HCT116 (cell line): ENCODE measurements at regions not wholly inside any gene's neighbourhood (a gene's known extent, or its start where the extent isn't known, plus 50 kb on each side); places are given as distances from the start of the nearest gene placed in this dataset.

ENCODE experiments used
- ATAC-seq: fragments of 200-7000 bp; cut with Tn5 transposase; 2 replicates; pipeline ENCODE4 v1.9.1; 2020; ENCODE audit warnings: mild to moderate bottlenecking, moderate library complexity
- BruUV-seq: library from RNA; stranded (reverse); fragments of 400-500 nt; replicated peaks from 2 replicates; lab custom pipeline; 2021; lab: Mats Ljungman, UMichigan
- CTCF ChIA-PET: fragments of 300-600 bp; sonication (Branson Sonifier 250); formaldehyde crosslinking; loops from one replicate; lab custom pipeline; 2021; ENCODE audit warnings: antibody characterized with exemption; lab: Charles Lee
- POLR2A ChIA-PET: fragments of 300-600, 350-600 bp; sonication (Branson Sonifier 250); formaldehyde crosslinking; loops from one replicate; lab custom pipeline; 2021; ENCODE audit warnings: antibody characterized with exemption; lab: Charles Lee
- RAD21 ChIA-PET, 2 experiments: fragments of 300-600 bp; sonication (Branson Sonifier 250); formaldehyde crosslinking; loops; one replicate each; lab custom pipeline; 2023; ENCODE audit warnings: low total read pairs in 2 of 2; ENCODE audit not compliant: uncharacterized antibody in 2 of 2, unreplicated experiment in 2 of 2, low non-redundant PET in 1 of 2; lab: Charles Lee
- DNase-seq: peaks from one replicate; pipeline ENCODE4 v3.0.0-alpha.2; 2010; ENCODE audit warnings: low read depth, low spot score
- H2AFZ ChIP-seq: fragments of 200-600 bp; shearing (Covaris generic), sonication (generic); 2 replicates; pipeline ENCODE4 v1.6.1; 2017; ENCODE audit warnings: low read depth, mixed run types, mixed read lengths, antibody characterized with exemption, low read length; ENCODE audit not compliant: poor library complexity, severe bottlenecking
- H3K27ac ChIP-seq: 2 replicates; pipeline ENCODE4 v1.5.1; 2012; ENCODE audit warnings: low read depth, low read length
- H3K27me3 ChIP-seq: fragments of 200-600 bp; sonication (generic); 2 replicates; pipeline ENCODE4 v1.6.1; 2016; ENCODE audit warnings: mixed run types, low read length, mixed read lengths; ENCODE audit not compliant: insufficient read depth
- H3K36me3 ChIP-seq, 2 experiments: fragments of 200-500 bp in 1 of 2; fragments of 200-600 bp in 1 of 2; sonication (Bioruptor generic) in 1 of 2; sonication (generic) in 1 of 2; 2 replicates each; pipeline versions ENCODE4 v1.5.1 to v1.6.1; 2014 to 2016; ENCODE audit warnings: low read length in 2 of 2, inconsistent platforms in 1 of 2, mixed read lengths in 1 of 2, mixed run types in 1 of 2; ENCODE audit not compliant: insufficient read depth in 2 of 2, control insufficient read depth in 1 of 2
- H3K4me1 ChIP-seq, 2 experiments: fragments of 200-600 bp in 1 of 2; sonication (generic) in 1 of 2; 2 replicates each; pipeline versions ENCODE4 v1.5.1 to v1.6.1; 2012 to 2017; ENCODE audit warnings: low read length in 2 of 2, inconsistent platforms in 1 of 2, mild to moderate bottlenecking in 1 of 2, mixed read lengths in 1 of 2, mixed run types in 1 of 2, moderate library complexity in 1 of 2; ENCODE audit not compliant: insufficient read depth in 2 of 2, control insufficient read depth in 1 of 2
- H3K4me2 ChIP-seq: fragments of 200-600 bp; sonication (generic); 2 replicates; pipeline ENCODE4 v1.6.1; 2017; ENCODE audit warnings: mixed run types, low read length, mixed read lengths
- H3K4me3 ChIP-seq, 2 experiments: fragments of 200-600 bp in 1 of 2; sonication (generic) in 1 of 2; replicated peaks in 1 of 2; 2 replicates each; pipeline ENCODE4 v1.5.1; 2011 to 2016; ENCODE audit warnings: low read length in 2 of 2, control low read depth in 1 of 2, low read depth in 1 of 2, mild to moderate bottlenecking in 1 of 2, mixed read lengths in 1 of 2, mixed run types in 1 of 2
- H3K79me2 ChIP-seq: fragments of 200-600 bp; sonication (generic); 2 replicates; pipeline ENCODE4 v1.6.1; 2017; ENCODE audit warnings: mild to moderate bottlenecking, mixed run types, low read length, moderate library complexity, mixed read lengths; ENCODE audit not compliant: insufficient read depth
- H3K9ac ChIP-seq: fragments of 200-600 bp; sonication (generic); 2 replicates; pipeline ENCODE4 v1.6.1; 2016; ENCODE audit warnings: low read length, mixed read lengths
- H3K9me2 ChIP-seq: fragments of 200-600 bp; sonication (generic), shearing (Covaris generic); 2 replicates; pipeline ENCODE4 v1.6.1; 2017; ENCODE audit warnings: mixed run types, mild to moderate bottlenecking, moderate library complexity; ENCODE audit not compliant: insufficient read depth
- H3K9me3 ChIP-seq, 2 experiments: fragments of 200-500 bp in 1 of 2; fragments of 200-600 bp in 1 of 2; sonication (Bioruptor generic) in 1 of 2; sonication (generic) in 1 of 2; 2 replicates each; pipeline ENCODE4 v1.6.1; 2014 to 2017; ENCODE audit warnings: low read length in 2 of 2, mixed read lengths in 2 of 2, inconsistent platforms in 1 of 2, low read depth in 1 of 2, mild to moderate bottlenecking in 1 of 2, mixed run types in 1 of 2, moderate library complexity in 1 of 2; ENCODE audit not compliant: control insufficient read depth in 1 of 2, insufficient read depth in 1 of 2
- H4K20me1 ChIP-seq: fragments of 200-600 bp; sonication (generic), shearing (Covaris generic); 2 replicates; pipeline ENCODE4 v1.6.1; 2017; ENCODE audit warnings: mixed run types, mild to moderate bottlenecking, moderate library complexity; ENCODE audit not compliant: insufficient read depth
- CBX3 ChIP-seq: IDR thresholded peaks from 2 replicates; pipeline ENCODE4 v1.6.1; 2012; ENCODE audit warnings: low read depth
- CEBPB ChIP-seq: IDR thresholded peaks from 2 replicates; pipeline ENCODE4 v1.6.1; 2012; ENCODE audit warnings: low read depth
- EGR1 ChIP-seq: IDR thresholded peaks from 2 replicates; pipeline ENCODE4 v1.6.1; 2012; ENCODE audit warnings: low read depth
- ELF1 ChIP-seq: IDR thresholded peaks from 2 replicates; pipeline ENCODE4 v1.6.1; 2012; ENCODE audit warnings: low read depth, borderline replicate concordance
- FOSL1 ChIP-seq: IDR thresholded peaks from 2 replicates; pipeline ENCODE4 v1.6.1; 2012; ENCODE audit warnings: low read depth
- JUND ChIP-seq: IDR thresholded peaks from 2 replicates; pipeline ENCODE4 v1.6.1; 2012
- POLR2A ChIP-seq: IDR thresholded peaks from 2 replicates; pipeline ENCODE4 v1.7.0; 2011; ENCODE audit warnings: borderline replicate concordance; ENCODE audit not compliant: insufficient read depth, insufficient read length; ENCODE audit errors: extremely low read depth
- POLR2AphosphoS5 ChIP-seq: IDR thresholded peaks from 2 replicates; pipeline ENCODE4 v1.6.1; 2011; ENCODE audit warnings: mild to moderate bottlenecking, low read depth, low read length, moderate library complexity
- RAD21 ChIP-seq: IDR thresholded peaks from 2 replicates; pipeline ENCODE4 v1.6.1; 2012; ENCODE audit warnings: low read depth, mild to moderate bottlenecking
- SIN3A ChIP-seq: IDR thresholded peaks from 2 replicates; pipeline ENCODE4 v1.6.1; 2012; ENCODE audit warnings: low read depth
- SRF ChIP-seq: IDR thresholded peaks from 2 replicates; pipeline ENCODE4 v1.6.1; 2012; ENCODE audit warnings: low read depth
- TCF7L2 ChIP-seq: IDR thresholded peaks from 2 replicates; pipeline ENCODE4 v1.7.0; 2011; ENCODE audit warnings: borderline replicate concordance, inconsistent platforms; ENCODE audit not compliant: insufficient read depth, insufficient read length; ENCODE audit errors: extremely low read depth
- ZNF274 ChIP-seq: fragments of 200-500 bp; sonication (Bioruptor generic); IDR thresholded peaks from 2 replicates; pipeline ENCODE4 v1.6.1; 2014; ENCODE audit warnings: mild to moderate bottlenecking, low read depth, low read length, inconsistent platforms
- intact Hi-C: fragments of 100-400 bp; cut with micrococcal nuclease; formaldehyde crosslinking; loops from 2 replicates; pipeline ENCODE4 v1.10.0; 2022

DNA sequence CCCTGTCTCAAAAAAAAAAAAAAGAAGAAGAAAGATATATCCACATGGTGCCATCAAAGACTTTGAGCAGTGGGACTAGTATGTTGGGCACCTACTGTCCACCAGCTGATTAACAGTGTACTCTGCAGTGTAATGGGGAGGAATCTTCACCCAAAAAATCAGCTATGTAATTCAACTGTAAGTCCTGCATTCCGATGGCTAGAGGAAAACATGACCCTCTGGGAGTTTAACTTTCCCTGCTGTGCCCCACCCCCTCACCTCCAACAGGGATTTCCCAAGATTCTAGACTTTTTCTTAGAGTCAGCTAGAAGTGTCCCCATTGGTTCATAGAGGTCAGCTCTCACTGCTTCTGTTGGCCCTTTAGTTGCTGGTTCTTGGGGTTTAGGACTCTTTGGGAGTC lies 221.2 kb upstream of the CLINT1 start (continued):
- TF ChIP-seq ELF1 (no peak), POLR2AphosphoS5 (no peak), SRF (no peak), FOSL1 (no peak)

DNA sequence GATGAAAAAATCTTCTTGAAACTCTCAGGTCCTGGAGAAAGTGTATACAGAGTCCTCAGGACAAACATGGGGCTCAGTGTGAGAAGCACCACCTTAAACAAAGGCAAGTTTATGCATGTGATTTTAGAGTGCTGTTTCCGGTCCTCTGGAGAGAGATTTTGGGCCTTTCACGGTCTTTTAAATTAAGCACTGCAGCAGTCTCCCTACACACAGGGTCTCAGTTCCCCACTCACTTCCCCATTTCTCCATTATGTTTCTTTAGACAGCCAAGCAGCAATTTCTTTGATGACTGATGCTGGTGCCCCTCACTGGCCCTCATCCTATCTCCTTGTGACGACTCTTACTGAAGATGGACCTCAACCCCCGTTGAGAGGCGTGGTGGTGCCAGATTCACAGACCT lies 220.2 kb upstream of the CLINT1 start:
- H4K20me1 ChIP-seq = no peaks in the 10 kb centered on the region
- no peaks in the 10 kb centered on the region for H3K4me1 ChIP-seq
- ATAC-seq = no peak
- H3K4me2 ChIP-seq = no peak overlapping the region
- BruUV-seq = no TSS peak
- POLR2A ChIA-PET = no interaction called here
- no peaks in the 10 kb centered on the region for H3K36me3 ChIP-seq
- TF ChIP-seq TCF7L2 (no peak), SIN3A (no peak), EGR1 (no peak), CEBPB (no peak), CBX3 (no peak), POLR2A (no peak), ZNF274 (no peak), JUND (no peak), RAD21 (no peak)
- no peaks in the 10 kb centered on the region for H3K79me2 ChIP-seq
- H3K9me2 ChIP-seq = no peaks in the 10 kb centered on the region
- RAD21 ChIA-PET = no interaction called here
- no peak overlapping the region for H2AFZ ChIP-seq
- H3K9ac ChIP-seq = no peak overlapping the region
- peaks cover 17% of the 10 kb centered on the region for H3K27me3 ChIP-seq
- CTCF ChIA-PET = no interaction called here
- DNase-seq = no peak
- no peaks in the 10 kb centered on the region for H3K9me3 ChIP-seq
- intact Hi-C loops = loop anchor here (10.0 kb wide), 1 partner anchor 254 kb away; no protein-coding TSS in a partner anchor
- H3K4me3 ChIP-seq = no peak overlapping the region
- no peak overlapping the region for H3K27ac ChIP-seq
